ENCODE measurements at regions not wholly inside any gene's neighbourhood (a gene's known extent, or its start where the extent isn't known, plus 50 kb on each side); places are given as distances from the start of the nearest gene placed in this dataset.

DNA sequence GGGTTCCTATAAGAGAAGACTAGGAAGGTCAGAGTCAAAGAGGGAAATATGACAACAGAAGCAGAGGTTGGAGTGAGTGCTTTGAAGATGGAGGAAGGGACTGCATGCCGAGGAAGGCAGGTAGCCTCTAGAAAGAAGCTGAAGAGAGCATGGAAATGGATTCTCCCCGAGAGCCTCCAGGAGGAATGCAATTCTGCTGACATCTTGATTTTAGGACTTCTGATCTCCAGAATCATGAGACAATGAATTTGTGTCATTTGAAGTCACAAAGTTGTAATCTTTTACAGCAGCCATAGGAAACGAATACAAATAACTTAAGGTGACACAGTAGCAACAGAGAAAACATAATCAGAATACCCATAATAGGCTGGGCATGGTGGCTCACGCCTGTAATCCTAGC, 69.2 kb upstream of the UBAC2 start:
- Mint-ChIP-seq H3K27me3 (peaks cover 2% of the 10 kb centered on the region), H3K4me3 (no peak overlapping the region), H3K9me3 (no peaks in the 10 kb centered on the region), H3K27ac (no peak overlapping the region), H3K36me3 (no peaks in the 10 kb centered on the region), H3K4me1 (no peaks in the 10 kb centered on the region)
- no peak for ATAC-seq (ENCODE audit: low read depth)
- no peak for DNase-seq (ENCODE audit: low spot score in 2 of 2)

GRCh38 chr13:99132295-99132835, 68.3 kb upstream of the UBAC2 start:
- H3K4me3 Mint-ChIP-seq: no peak overlapping the region
- ATAC-seq (ENCODE audit: low read depth): no peak
- H3K27me3 Mint-ChIP-seq: peaks cover 2% of the 10 kb centered on the region
- H3K27ac Mint-ChIP-seq: no peak overlapping the region
- H3K36me3 Mint-ChIP-seq: no peaks in the 10 kb centered on the region
- no peaks in the 10 kb centered on the region for H3K4me1 Mint-ChIP-seq
- no peak for DNase-seq (ENCODE audit: low spot score in 2 of 2)
- no peaks in the 10 kb centered on the region for H3K9me3 Mint-ChIP-seq

- H3K36me3 Mint-ChIP-seq: no peaks in the 10 kb centered on the region
- no peak for DNase-seq (ENCODE audit: low spot score in 2 of 2)
- no peak overlapping the region for H3K27ac Mint-ChIP-seq
- no peak overlapping the region for H3K4me3 Mint-ChIP-seq
- peaks cover 2% of the 10 kb centered on the region for H3K27me3 Mint-ChIP-seq
- no peak for ATAC-seq (ENCODE audit: low read depth)
- no peaks in the 10 kb centered on the region for H3K4me1 Mint-ChIP-seq
- no peaks in the 10 kb centered on the region for H3K9me3 Mint-ChIP-seq
Measured at GRCh38 chr13:99133230-99133629, 67.4 kb upstream of the UBAC2 start.

DNA sequence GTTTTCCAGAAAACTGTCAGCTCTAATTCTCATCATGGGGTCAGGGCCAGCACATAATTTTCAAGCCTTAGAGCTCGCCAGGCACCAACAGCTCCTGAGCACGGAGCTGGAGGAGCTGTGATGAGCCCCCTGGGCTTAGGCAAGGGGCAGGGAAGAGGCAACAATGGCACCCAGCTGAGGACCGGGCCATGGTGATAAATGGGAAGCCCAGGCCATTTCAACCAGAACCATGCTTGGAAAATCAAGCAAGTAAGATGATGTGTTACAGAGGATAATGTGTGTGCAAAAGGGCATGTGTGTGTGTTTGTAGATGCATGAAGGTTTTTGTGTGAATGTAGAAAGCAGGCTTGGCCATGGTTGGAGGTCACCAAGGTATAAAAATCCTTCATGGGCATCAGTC, 66.8 kb upstream of the UBAC2 start:
- Mint-ChIP-seq H3K9me3 (no peaks in the 10 kb centered on the region), H3K27ac (no peak overlapping the region), H3K36me3 (no peaks in the 10 kb centered on the region), H3K4me1 (no peaks in the 10 kb centered on the region), H3K27me3 (peaks cover 2% of the 10 kb centered on the region), H3K4me3 (no peak overlapping the region)
- no peak for ATAC-seq (ENCODE audit: low read depth)
- no peak for DNase-seq (ENCODE audit: low spot score in 2 of 2)

DNA sequence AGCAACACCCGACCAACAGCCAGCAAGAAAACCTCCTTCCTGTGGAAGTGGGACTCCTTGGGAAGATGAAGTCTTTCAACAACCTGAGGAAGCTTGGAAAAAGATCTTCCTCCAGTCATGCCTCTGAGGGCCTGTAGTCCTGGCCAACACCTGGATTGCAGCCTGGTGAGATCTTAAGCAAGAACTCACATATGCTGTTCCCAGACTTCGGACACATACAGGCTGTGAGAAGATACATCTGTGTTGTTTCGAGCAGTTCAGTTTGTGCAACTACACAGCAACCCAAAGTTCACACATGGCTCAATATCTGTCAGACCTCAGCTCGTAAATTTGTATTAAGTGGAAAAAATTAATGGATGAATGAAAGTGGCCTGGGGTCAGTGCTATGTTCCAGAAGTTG, 65.1 kb upstream of the UBAC2 start:
- DNase-seq (ENCODE audit: low spot score in 2 of 2) (no peak), ATAC-seq (ENCODE audit: low read depth) (no peak)
- no peak overlapping the region for H3K4me3 Mint-ChIP-seq
- no peaks in the 10 kb centered on the region for H3K9me3 Mint-ChIP-seq
- H3K27ac Mint-ChIP-seq: no peak overlapping the region
- no peaks in the 10 kb centered on the region for H3K4me1 Mint-ChIP-seq
- no peaks in the 10 kb centered on the region for H3K36me3 Mint-ChIP-seq
- H3K27me3 Mint-ChIP-seq: peaks cover 2% of the 10 kb centered on the region

GRCh38 chr13:99136427-99136954, 64.2 kb upstream of the UBAC2 start:
- ATAC-seq (ENCODE audit: low read depth): no peak
- H3K4me3 Mint-ChIP-seq: no peak overlapping the region
- peaks cover 1% of the 10 kb centered on the region for H3K9me3 Mint-ChIP-seq
- H3K27ac Mint-ChIP-seq: no peak overlapping the region
- no peak for DNase-seq (ENCODE audit: low spot score in 2 of 2)
- H3K4me1 Mint-ChIP-seq: no peaks in the 10 kb centered on the region
- peaks cover 3% of the 10 kb centered on the region for H3K27me3 Mint-ChIP-seq
- H3K36me3 Mint-ChIP-seq: peaks cover under 1% of the 10 kb centered on the region

GRCh38 chr13:99140831-99141230, 59.8 kb upstream of the UBAC2 start:
- no peak overlapping the region for H3K27ac Mint-ChIP-seq
- H3K4me1 Mint-ChIP-seq: peaks cover 4% of the 10 kb centered on the region
- peaks cover 2% of the 10 kb centered on the region for H3K9me3 Mint-ChIP-seq
- peaks cover 12% of the 10 kb centered on the region for H3K27me3 Mint-ChIP-seq
- H3K4me3 Mint-ChIP-seq: no peak overlapping the region
- H3K36me3 Mint-ChIP-seq: peaks cover 2% of the 10 kb centered on the region
- no peak for DNase-seq (ENCODE audit: low spot score in 2 of 2)
- no peak for ATAC-seq (ENCODE audit: low read depth)

DNA sequence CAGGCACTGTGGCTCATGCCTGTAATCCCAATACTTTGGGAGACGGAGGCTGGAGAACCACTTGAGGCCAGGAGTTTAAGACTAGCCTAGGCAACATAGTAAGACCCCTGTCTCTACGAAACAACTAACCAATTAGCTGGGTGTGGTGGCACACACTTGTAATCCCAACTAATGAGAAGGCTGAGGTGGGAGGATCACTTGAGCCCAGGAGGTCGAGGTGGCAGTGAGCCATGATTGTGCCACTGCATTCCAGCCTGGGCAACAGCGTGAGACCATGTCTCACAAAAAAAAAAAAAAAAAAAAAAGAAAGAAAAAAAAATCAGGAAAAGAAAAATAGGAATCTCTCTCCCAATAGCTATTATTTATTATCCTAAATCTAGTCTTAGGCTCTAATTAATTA, 56.8 kb upstream of the UBAC2 start:
- no peak overlapping the region for H3K27ac Mint-ChIP-seq
- H3K4me3 Mint-ChIP-seq: no peak overlapping the region
- no peak for ATAC-seq (ENCODE audit: low read depth)
- H3K36me3 Mint-ChIP-seq: peaks cover 2% of the 10 kb centered on the region
- H3K9me3 Mint-ChIP-seq: peaks cover 2% of the 10 kb centered on the region
- H3K4me1 Mint-ChIP-seq: peaks cover 4% of the 10 kb centered on the region
- DNase-seq (ENCODE audit: low spot score in 2 of 2): no peak
- peaks cover 18% of the 10 kb centered on the region for H3K27me3 Mint-ChIP-seq

DNA sequence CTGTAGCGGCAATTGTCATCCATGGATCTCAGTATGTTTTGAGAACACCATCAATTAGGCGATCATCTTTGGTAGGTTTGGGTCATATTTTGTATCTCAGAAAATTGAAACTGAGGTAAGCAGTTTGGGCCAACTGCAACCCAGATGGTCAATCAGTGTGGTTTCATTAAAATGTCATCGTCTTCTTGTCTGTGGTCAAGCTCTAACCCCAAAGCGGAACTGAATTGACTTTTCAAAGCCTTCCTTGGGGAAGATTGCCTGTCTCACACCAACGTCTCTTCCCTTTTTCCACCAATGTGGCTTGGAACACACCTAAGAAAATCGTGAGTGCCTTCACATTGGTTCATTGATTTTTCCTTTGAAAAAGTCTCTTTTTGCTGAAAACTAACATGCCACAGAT, 56.3 kb upstream of the UBAC2 start:
- Mint-ChIP-seq H3K4me1 (peaks cover 4% of the 10 kb centered on the region), H3K4me3 (no peak overlapping the region), H3K27me3 (peaks cover 18% of the 10 kb centered on the region), H3K27ac (no peak overlapping the region), H3K36me3 (peaks cover 2% of the 10 kb centered on the region), H3K9me3 (peaks cover 2% of the 10 kb centered on the region)
- no peak for DNase-seq (ENCODE audit: low spot score in 2 of 2)
- ATAC-seq (ENCODE audit: low read depth): no peak

DNA sequence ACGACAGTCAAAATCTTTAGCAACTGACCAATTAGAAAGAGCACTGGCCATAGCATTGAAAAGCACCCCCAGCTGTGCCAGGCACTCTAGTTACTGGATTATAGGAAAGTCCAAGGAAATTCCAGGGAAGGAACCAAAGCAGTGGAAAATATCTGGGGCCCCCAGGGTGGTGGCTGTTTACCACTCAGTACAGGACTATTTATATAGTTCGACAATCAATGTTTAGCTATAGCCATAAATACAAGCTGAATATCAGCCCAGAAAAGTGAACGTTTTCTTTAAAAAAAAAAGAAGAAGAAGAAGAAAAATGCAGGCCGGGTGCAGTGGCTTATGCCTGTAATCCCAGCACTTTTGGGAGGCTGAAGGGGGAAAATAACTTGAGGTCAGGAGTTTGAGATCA, 55.2 kb upstream of the UBAC2 start:
- H3K9me3 Mint-ChIP-seq: peaks cover 4% of the 10 kb centered on the region
- ATAC-seq (ENCODE audit: low read depth) (no peak), DNase-seq (ENCODE audit: low spot score in 2 of 2) (no peak)
- H3K27me3 Mint-ChIP-seq: peaks cover 21% of the 10 kb centered on the region
- peaks cover 4% of the 10 kb centered on the region for H3K4me1 Mint-ChIP-seq
- no peak overlapping the region for H3K4me3 Mint-ChIP-seq
- peaks cover 2% of the 10 kb centered on the region for H3K36me3 Mint-ChIP-seq
- H3K27ac Mint-ChIP-seq: no peak overlapping the region

- Mint-ChIP-seq H3K9me3 (peaks cover 2% of the 10 kb centered on the region), H3K36me3 (no peaks in the 10 kb centered on the region), H3K27me3 (peaks cover 15% of the 10 kb centered on the region), H3K27ac (no peak overlapping the region), H3K4me3 (no peak overlapping the region), H3K4me1 (no peaks in the 10 kb centered on the region)
- ATAC-seq (ENCODE audit: low read depth): no peak
- no peak for DNase-seq (ENCODE audit: low spot score in 2 of 2)
Measured at GRCh38 chr13:99150575-99151361, 49.9 kb upstream of the UBAC2 start.
